AG04450 (cell line): ENCODE measurements at regions not wholly inside any gene's neighbourhood (a gene's known extent, or its start where the extent isn't known, plus 50 kb on each side); places are given as distances from the start of the nearest gene placed in this dataset.
"Not testable (repeated sequence)": the region's sequence is repeated elsewhere in the genome, so short reads cannot be mapped to it uniquely, and the experiment has no call there.

Experiments used
- CTCF ChIA-PET: fragments of 300-600, 350-600 bp; formaldehyde crosslinking; extraction: SDS; loops from one replicate; lab custom pipeline; 2022; ENCODE audit warnings: antibody characterized with exemption, inconsistent platforms; lab: Charles Lee
- POLR2A ChIA-PET: fragments of 350-600 bp; formaldehyde crosslinking; extraction: SDS; loops from one replicate; lab custom pipeline; 2021; ENCODE audit warnings: antibody characterized with exemption, inconsistent platforms; lab: Yijun Ruan, JAX
- DNase-seq: peaks from one replicate; pipeline ENCODE4 v3.0.0-alpha.2; 2011; ENCODE audit warnings: low read depth, low spot score
- H3K27ac ChIP-seq: one replicate; pipeline ENCODE4 v1.5.1; 2012; ENCODE audit warnings: low read depth, low read length, control low read depth
- H3K27me3 ChIP-seq: one replicate; pipeline ENCODE4 v1.6.0; 2012; ENCODE audit warnings: low read length; ENCODE audit not compliant: control insufficient read depth, insufficient read depth
- H3K4me3 ChIP-seq: 2 replicates; pipeline ENCODE4 v1.5.1; 2011; ENCODE audit warnings: mild to moderate bottlenecking, low read depth, low read length, control low read depth
- H3K9me3 ChIP-seq: 2 replicates; pipeline ENCODE4 v1.5.1; 2012; ENCODE audit warnings: low read length; ENCODE audit not compliant: control insufficient read depth, insufficient read depth
- CTCF ChIP-seq: IDR thresholded peaks from 2 replicates; pipeline ENCODE4 v1.5.1; 2011; ENCODE audit warnings: low read depth, low read length, control low read depth, inconsistent platforms

GRCh38 chr2:59232394-59233165 lies 991.5 kb upstream of the FANCL start:
- Histone ChIP-seq H3K9me3 (no peaks in the 10 kb centered on the region), H3K4me3 (no peak overlapping the region), H3K27ac (no peak overlapping the region), H3K27me3 (no peaks in the 10 kb centered on the region)
- TF ChIP-seq CTCF, result no peak
- ChIA-PET POLR2A (no interaction called here), CTCF (no interaction called here)
- DNase-seq, result no peak

GRCh38 chr2:59226362-59226761 lies 985.2 kb upstream of the FANCL start:
- H3K9me3 ChIP-seq, H3K27me3 ChIP-seq, H3K27ac ChIP-seq, H3K4me3 ChIP-seq, DNase-seq, POLR2A ChIA-PET, CTCF ChIA-PET: not testable (repeated sequence)

- ChIA-PET POLR2A (no interaction called here), CTCF (no interaction called here)
- Histone ChIP-seq H3K27me3 (no peaks in the 10 kb centered on the region), H3K9me3 (no peaks in the 10 kb centered on the region), H3K27ac (no peak overlapping the region), H3K4me3 (no peak overlapping the region)
- no peak for TF ChIP-seq CTCF
- no peak for DNase-seq
Measured at GRCh38 chr2:59223742-59224141, 982.6 kb upstream of the FANCL start.

GRCh38 chr2:59217360-59217759 lies 976.2 kb upstream of the FANCL start:
- no peak overlapping the region for H3K4me3 ChIP-seq
- CTCF ChIA-PET, result no interaction called here
- POLR2A ChIA-PET, result no interaction called here
- no peak for TF ChIP-seq CTCF
- H3K27ac ChIP-seq, result no peak overlapping the region
- H3K9me3 ChIP-seq, result no peaks in the 10 kb centered on the region
- DNase-seq, result no peak
- H3K27me3 ChIP-seq, result no peaks in the 10 kb centered on the region

- no peak for DNase-seq
- CTCF ChIA-PET, result interaction anchor here (0.8 to 1.4 kb wide), 2 partner anchors 95 to 1344 kb away, joined by 3 to 4 read pairs; no protein-coding TSS in a partner anchor
Measured at GRCh38 chr2:59206361-59206760, 965.2 kb upstream of the FANCL start.

More at GRCh38 chr2:59206361-59206760, 965.2 kb upstream of the FANCL start:
- POLR2A ChIA-PET, result no interaction called here
- Histone ChIP-seq H3K27me3 (no peaks in the 10 kb centered on the region), H3K27ac (no peak overlapping the region), H3K9me3 (no peaks in the 10 kb centered on the region), H3K4me3 (no peak overlapping the region)
- no peak for TF ChIP-seq CTCF
